OCI-LY7 (cell line): ENCODE measurements at regions not wholly inside any gene's neighbourhood (a gene's known extent, or its start where the extent isn't known, plus 50 kb on each side); places are given as distances from the start of the nearest gene placed in this dataset.

Source experiments
- BruUV-seq: library from RNA; stranded (reverse); fragments of 400-500 nt; replicated peaks from 2 replicates; lab custom pipeline; 2021; lab: Mats Ljungman, UMichigan
- CTCF ChIA-PET: fragments of 300-600 bp; sonication (Branson Sonifier 250); formaldehyde crosslinking; loops from one replicate; lab custom pipeline; 2022; ENCODE audit warnings: antibody characterized with exemption; ENCODE audit not compliant: unreplicated experiment; lab: Charles Lee
- POLR2A ChIA-PET: fragments of 300-600 bp; sonication (Branson Sonifier 250); formaldehyde crosslinking; loops from one replicate; lab custom pipeline; 2022; ENCODE audit warnings: antibody characterized with exemption; lab: Charles Lee
- DNase-seq: peaks from one replicate; pipeline ENCODE4 v3.0.0-alpha.2; 2015; ENCODE audit warnings: low spot score
- H2AFZ ChIP-seq: fragments of 200-600 bp; sonication (generic), shearing (Covaris generic); 2 replicates; pipeline ENCODE4 v1.6.1; 2014; ENCODE audit warnings: mild to moderate bottlenecking, antibody characterized with exemption, low read length, moderate library complexity
- H3K27ac ChIP-seq: fragments of 200-600 bp; sonication (generic); 2 replicates; pipeline ENCODE4 v1.5.1; 2014; ENCODE audit warnings: mixed run types, low read depth, mild to moderate bottlenecking, moderate library complexity, low read length, inconsistent platforms; ENCODE audit not compliant: poor library complexity, severe bottlenecking
- H3K36me3 ChIP-seq: fragments of 200-600 bp; sonication (generic); 2 replicates; pipeline ENCODE4 v1.6.1; 2014; ENCODE audit warnings: mild to moderate bottlenecking, antibody characterized with exemption, low read length, moderate library complexity, mixed read lengths; ENCODE audit not compliant: insufficient read depth
- H3K4me1 ChIP-seq: fragments of 200-600 bp; sonication (generic); 2 replicates; pipeline ENCODE4 v1.5.1; 2014; ENCODE audit warnings: mild to moderate bottlenecking, low read length; ENCODE audit not compliant: insufficient read depth, poor library complexity, severe bottlenecking
- H3K4me2 ChIP-seq: fragments of 200-600 bp; sonication (generic); 2 replicates; pipeline ENCODE4 v1.6.1; 2014; ENCODE audit warnings: mild to moderate bottlenecking, low read length
- H3K4me3 ChIP-seq: fragments of 200-600 bp; sonication (generic); 2 replicates; pipeline ENCODE4 v1.5.1; 2014; ENCODE audit warnings: mild to moderate bottlenecking, low read depth, low read length; ENCODE audit not compliant: poor library complexity, severe bottlenecking
- H3K79me2 ChIP-seq: fragments of 200-600 bp; sonication (generic); 2 replicates; pipeline ENCODE4 v1.6.1; 2016; ENCODE audit warnings: low read depth, mild to moderate bottlenecking, low read length, moderate library complexity, mixed read lengths; ENCODE audit not compliant: insufficient read depth
- H3K9me2 ChIP-seq: fragments of 200-600 bp; sonication (generic); 2 replicates; pipeline ENCODE4 v1.6.1; 2016; ENCODE audit warnings: mild to moderate bottlenecking, low read length, mixed read lengths; ENCODE audit not compliant: insufficient read depth
- H3K9me3 ChIP-seq: fragments of 200-600 bp; sonication (generic); 2 replicates; pipeline ENCODE4 v1.6.1; 2014; ENCODE audit warnings: mild to moderate bottlenecking, mixed run types, low read length, mixed read lengths
- H4K20me1 ChIP-seq: fragments of 200-600 bp; sonication (generic); 2 replicates; pipeline ENCODE4 v1.6.1; 2014; ENCODE audit warnings: mild to moderate bottlenecking, antibody characterized with exemption, low read length, moderate library complexity, mixed read lengths; ENCODE audit not compliant: insufficient read depth
- CTCF ChIP-seq: fragments of 200-600 bp; sonication (generic); conservative IDR thresholded peaks from 2 replicates; pipeline ENCODE4 v1.5.1; 2014; ENCODE audit warnings: mild to moderate bottlenecking, antibody characterized with exemption, low read length, moderate library complexity, mixed read lengths
- EZH2phosphoT487 ChIP-seq: fragments of 200-600 bp; sonication (generic); IDR thresholded peaks from 2 replicates; pipeline ENCODE4 v1.6.1; 2018; ENCODE audit warnings: low read depth, borderline replicate concordance, mild to moderate bottlenecking, mixed run types, antibody characterized with exemption, low read length, moderate library complexity, mixed read lengths
- intact Hi-C: fragments of 100-400 bp; cut with micrococcal nuclease; formaldehyde crosslinking; loops from one replicate; pipeline ENCODE4 v1.10.0; 2022; ENCODE audit not compliant: unreplicated experiment

- no peaks in the 10 kb centered on the region for H3K79me2 ChIP-seq
- H3K9me3 ChIP-seq: 0 out of 2 replicates have a peak, but pooled peaks cover 9% of the 10 kb centered on the region
- no peak for DNase-seq
- no peaks in the 10 kb centered on the region for H4K20me1 ChIP-seq
- H3K4me2 ChIP-seq: no peak overlapping the region
- intact Hi-C loops: no loop called here
- H3K9me2 ChIP-seq: no peaks in the 10 kb centered on the region
- no peak overlapping the region for H3K27ac ChIP-seq
- BruUV-seq: no TSS peak
- H2AFZ ChIP-seq: no peak overlapping the region
- H3K4me1 ChIP-seq: no peaks in the 10 kb centered on the region
- H3K4me3 ChIP-seq: no peak overlapping the region
- no peaks in the 10 kb centered on the region for H3K36me3 ChIP-seq
- POLR2A ChIA-PET: interaction anchor here (0.7 to 0.8 kb wide), 3 partner anchors 9 to 116 kb away, joined by 3 read pairs; no protein-coding TSS in a partner anchor
- TF ChIP-seq CTCF (no peak), EZH2phosphoT487 (no peak)
- CTCF ChIA-PET: no interaction called here
Observed at GRCh38 chr3:168156479-168156878, 60.8 kb upstream of the GOLIM4 start.

- no peak for DNase-seq
- no peak overlapping the region for H3K4me2 ChIP-seq
- POLR2A ChIA-PET: no interaction called here
- no peak overlapping the region for H2AFZ ChIP-seq
- no peak overlapping the region for H3K27ac ChIP-seq
- no peak for TF ChIP-seq EZH2phosphoT487
- no peak for TF ChIP-seq CTCF
- no peaks in the 10 kb centered on the region for H4K20me1 ChIP-seq
- intact Hi-C loops: no loop called here
- H3K79me2 ChIP-seq: no peaks in the 10 kb centered on the region
- no TSS peak for BruUV-seq
- no peak overlapping the region for H3K4me3 ChIP-seq
- H3K9me2 ChIP-seq: no peaks in the 10 kb centered on the region
- H3K4me1 ChIP-seq: no peaks in the 10 kb centered on the region
- H3K9me3 ChIP-seq: 0 out of 2 replicates have a peak, but pooled peaks cover 9% of the 10 kb centered on the region
- CTCF ChIA-PET: no interaction called here
- H3K36me3 ChIP-seq: no peaks in the 10 kb centered on the region
Observed at GRCh38 chr3:168155303-168155702, 59.6 kb upstream of the GOLIM4 start.

- intact Hi-C loops: no loop called here
- ChIA-PET POLR2A (no interaction called here), CTCF (no interaction called here)
- BruUV-seq: no TSS peak
- no peaks in the 10 kb centered on the region for H3K36me3 ChIP-seq
- no peaks in the 10 kb centered on the region for H3K4me1 ChIP-seq
- H3K4me2 ChIP-seq: no peak overlapping the region
- DNase-seq: no peak
- no peak overlapping the region for H3K27ac ChIP-seq
- H3K79me2 ChIP-seq: no peaks in the 10 kb centered on the region
- H2AFZ ChIP-seq: no peak overlapping the region
- no peak overlapping the region for H3K4me3 ChIP-seq
- H4K20me1 ChIP-seq: no peaks in the 10 kb centered on the region
- no peak for TF ChIP-seq CTCF
- TF ChIP-seq EZH2phosphoT487: no peak
- H3K9me3 ChIP-seq: 0 out of 2 replicates have a peak, but pooled peaks cover 9% of the 10 kb centered on the region
- H3K9me2 ChIP-seq: no peaks in the 10 kb centered on the region
Observed at GRCh38 chr3:168154089-168154488, 58.4 kb upstream of the GOLIM4 start.
